GM23338 (cell line): ENCODE measurements at regions not wholly inside any gene's neighbourhood (a gene's known extent, or its start where the extent isn't known, plus 50 kb on each side); places are given as distances from the start of the nearest gene placed in this dataset.

Experiments used
- ATAC-seq: fragments of 200-7000 bp; cut with Tn5 transposase; 3 replicates; pipeline ENCODE4 v1.9.1; 2020
- DNase-seq: peaks from one replicate; pipeline ENCODE4 v3.0.0-alpha.2; 2015; ENCODE audit warnings: low spot score
- H2AFZ ChIP-seq: fragments of 200-600 bp; sonication (generic); 2 replicates; pipeline ENCODE4 v1.8.0; 2016; ENCODE audit warnings: antibody characterized with exemption, mild to moderate bottlenecking, moderate library complexity
- H3F3A ChIP-seq: fragments of 200-600 bp; sonication (generic); replicated peaks from 2 replicates; pipeline ENCODE4 v1.8.0; 2017; ENCODE audit warnings: antibody characterized with exemption, mixed run types, low read depth
- H3K27ac ChIP-seq: fragments of 200-600 bp; sonication (generic); 2 replicates; pipeline ENCODE4 v1.6.1; 2016; ENCODE audit warnings: low read depth
- H3K27me3 ChIP-seq: fragments of 200-600 bp; sonication (generic); 2 replicates; pipeline ENCODE4 v1.8.0; 2016; ENCODE audit warnings: mild to moderate bottlenecking, mixed run types, moderate library complexity; ENCODE audit not compliant: insufficient read depth
- H3K36me3 ChIP-seq: fragments of 200-600 bp; sonication (generic); 2 replicates; pipeline ENCODE4 v1.8.0; 2016; ENCODE audit warnings: mild to moderate bottlenecking; ENCODE audit not compliant: insufficient read depth
- H3K4me1 ChIP-seq: fragments of 200-600 bp; sonication (generic); 2 replicates; pipeline ENCODE4 v1.8.0; 2016; ENCODE audit warnings: mild to moderate bottlenecking, moderate library complexity; ENCODE audit not compliant: insufficient read depth
- H3K4me2 ChIP-seq: fragments of 200-600 bp; sonication (generic); 2 replicates; pipeline ENCODE4 v1.7.1; 2017; ENCODE audit warnings: mixed run types
- H3K4me3 ChIP-seq: fragments of 200-600 bp; sonication (generic); 2 replicates; pipeline ENCODE4 v1.6.1; 2016; ENCODE audit warnings: mixed run types
- H3K79me2 ChIP-seq: fragments of 200-600 bp; sonication (generic); replicated peaks from 2 replicates; pipeline ENCODE4 v1.8.0; 2017; ENCODE audit warnings: mild to moderate bottlenecking; ENCODE audit not compliant: insufficient read depth
- H3K9me2 ChIP-seq: fragments of 200-600 bp; sonication (generic); 2 replicates; pipeline ENCODE4 v1.8.0; 2017; ENCODE audit not compliant: insufficient read depth
- H4K20me1 ChIP-seq: fragments of 200-600 bp; sonication (generic); replicated peaks from 2 replicates; pipeline ENCODE4 v1.8.0; 2017; ENCODE audit warnings: mild to moderate bottlenecking; ENCODE audit not compliant: insufficient read depth
- H3K27ac Mint-ChIP-seq: 2 replicates; pipeline ENCODE4 v1.8.0; 2020; ENCODE audit warnings: inconsistent platforms, mild to moderate bottlenecking, moderate library complexity, mixed read lengths
- H3K27me3 Mint-ChIP-seq: 3 replicates; pipeline ENCODE4 v1.8.0; 2022; ENCODE audit warnings: low read depth, mild to moderate bottlenecking, moderate library complexity, mixed read lengths, inconsistent platforms; ENCODE audit not compliant: insufficient read depth, poor library complexity
- H3K36me3 Mint-ChIP-seq: 3 replicates; pipeline ENCODE4 v1.8.0; 2021; ENCODE audit warnings: low read depth, mild to moderate bottlenecking, inconsistent platforms, moderate library complexity, mixed read lengths
- H3K4me1 Mint-ChIP-seq: 3 replicates; pipeline ENCODE4 v1.8.0; 2020; ENCODE audit warnings: mild to moderate bottlenecking, inconsistent platforms, mixed read lengths
- H3K4me3 Mint-ChIP-seq: 3 replicates; pipeline ENCODE4 v1.8.0; 2021; ENCODE audit warnings: moderate library complexity, mild to moderate bottlenecking, inconsistent platforms, mixed read lengths
- H3K9me3 Mint-ChIP-seq: 3 replicates; pipeline ENCODE4 v1.8.0; 2020; ENCODE audit warnings: moderate library complexity, mild to moderate bottlenecking, inconsistent platforms, mixed read lengths
- ETS1 ChIP-seq: IDR thresholded peaks from 2 replicates; pipeline ENCODE4 v1.6.1; 2016; ENCODE audit warnings: antibody characterized with exemption
- EZH2phosphoT487 ChIP-seq: fragments of 200-600 bp; sonication (generic); IDR thresholded peaks from one replicate; pipeline ENCODE4 v1.8.1; 2018; ENCODE audit warnings: antibody characterized with exemption; ENCODE audit not compliant: unreplicated experiment
- POLR2AphosphoS5 ChIP-seq: IDR thresholded peaks from 2 replicates; pipeline ENCODE4 v1.6.1; 2016; ENCODE audit warnings: antibody characterized with exemption, low read depth
- REST ChIP-seq: IDR thresholded peaks from one replicate; pipeline ENCODE4 v1.6.1; 2018; ENCODE audit warnings: antibody characterized with exemption; ENCODE audit not compliant: unreplicated experiment
- TF ChIP-seq, protein P1 (sequence below): fragments of 250-450 bp; sonication (Bioruptor Pico); IDR thresholded peaks from 2 replicates; pipeline ENCODE4 v1.5.0; 2020; ENCODE audit warnings: mild to moderate bottlenecking, moderate library complexity
- TF ChIP-seq, protein P2 (sequence below), 2 experiments: fragments of 200-600 bp in 1 of 2; sonication (generic) in 1 of 2; conservative IDR thresholded peaks; 2 replicates each; pipeline versions ENCODE4 v1.5.1 to v1.6.1; 2016 to 2017; ENCODE audit warnings: antibody characterized with exemption in 2 of 2, low read depth in 2 of 2, mild to moderate bottlenecking in 2 of 2, moderate library complexity in 1 of 2

DNA sequence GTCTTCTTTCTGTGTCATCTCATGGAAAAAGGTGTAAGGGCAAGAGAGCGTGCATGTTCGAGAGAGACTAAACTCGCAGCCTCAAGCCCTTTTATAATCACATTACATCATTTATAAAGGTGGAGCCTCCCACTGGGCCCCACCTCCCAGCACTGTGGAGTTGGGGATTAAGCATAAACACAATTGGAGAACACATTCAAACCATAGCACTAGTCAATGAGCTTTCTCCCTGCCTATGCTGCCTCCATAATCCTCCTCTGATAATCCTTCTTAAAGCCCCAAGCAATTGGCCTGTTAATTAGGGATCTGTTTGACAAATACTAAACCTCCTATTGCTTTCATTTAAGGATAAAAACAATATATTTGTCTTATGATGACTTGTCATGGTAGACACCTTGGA lies 99.6 kb downstream of the NMUR2 start:
- Histone ChIP-seq H3K27me3 (no peaks in the 10 kb centered on the region), H3K9me2 (no peaks in the 10 kb centered on the region), H3K36me3 (no peaks in the 10 kb centered on the region), H4K20me1 (no peaks in the 10 kb centered on the region), H3K27ac (no peak overlapping the region), H3K4me2 (no peak overlapping the region), H2AFZ (no peak overlapping the region), H3K79me2 (no peaks in the 10 kb centered on the region), H3K4me1 (no peaks in the 10 kb centered on the region), H3F3A (no peaks in the 10 kb centered on the region), H3K4me3 (no peak overlapping the region)
- Mint-ChIP-seq H3K36me3 (no peaks in the 10 kb centered on the region), H3K4me1 (no peaks in the 10 kb centered on the region), H3K27me3 (peaks cover 3% of the 10 kb centered on the region), H3K4me3 (no peak overlapping the region), H3K27ac (no peak overlapping the region), H3K9me3 (no peaks in the 10 kb centered on the region)
- TF ChIP-seq EZH2phosphoT487 (no peak), POLR2AphosphoS5 (no peak)
- TF ChIP-seq, protein P1, sequence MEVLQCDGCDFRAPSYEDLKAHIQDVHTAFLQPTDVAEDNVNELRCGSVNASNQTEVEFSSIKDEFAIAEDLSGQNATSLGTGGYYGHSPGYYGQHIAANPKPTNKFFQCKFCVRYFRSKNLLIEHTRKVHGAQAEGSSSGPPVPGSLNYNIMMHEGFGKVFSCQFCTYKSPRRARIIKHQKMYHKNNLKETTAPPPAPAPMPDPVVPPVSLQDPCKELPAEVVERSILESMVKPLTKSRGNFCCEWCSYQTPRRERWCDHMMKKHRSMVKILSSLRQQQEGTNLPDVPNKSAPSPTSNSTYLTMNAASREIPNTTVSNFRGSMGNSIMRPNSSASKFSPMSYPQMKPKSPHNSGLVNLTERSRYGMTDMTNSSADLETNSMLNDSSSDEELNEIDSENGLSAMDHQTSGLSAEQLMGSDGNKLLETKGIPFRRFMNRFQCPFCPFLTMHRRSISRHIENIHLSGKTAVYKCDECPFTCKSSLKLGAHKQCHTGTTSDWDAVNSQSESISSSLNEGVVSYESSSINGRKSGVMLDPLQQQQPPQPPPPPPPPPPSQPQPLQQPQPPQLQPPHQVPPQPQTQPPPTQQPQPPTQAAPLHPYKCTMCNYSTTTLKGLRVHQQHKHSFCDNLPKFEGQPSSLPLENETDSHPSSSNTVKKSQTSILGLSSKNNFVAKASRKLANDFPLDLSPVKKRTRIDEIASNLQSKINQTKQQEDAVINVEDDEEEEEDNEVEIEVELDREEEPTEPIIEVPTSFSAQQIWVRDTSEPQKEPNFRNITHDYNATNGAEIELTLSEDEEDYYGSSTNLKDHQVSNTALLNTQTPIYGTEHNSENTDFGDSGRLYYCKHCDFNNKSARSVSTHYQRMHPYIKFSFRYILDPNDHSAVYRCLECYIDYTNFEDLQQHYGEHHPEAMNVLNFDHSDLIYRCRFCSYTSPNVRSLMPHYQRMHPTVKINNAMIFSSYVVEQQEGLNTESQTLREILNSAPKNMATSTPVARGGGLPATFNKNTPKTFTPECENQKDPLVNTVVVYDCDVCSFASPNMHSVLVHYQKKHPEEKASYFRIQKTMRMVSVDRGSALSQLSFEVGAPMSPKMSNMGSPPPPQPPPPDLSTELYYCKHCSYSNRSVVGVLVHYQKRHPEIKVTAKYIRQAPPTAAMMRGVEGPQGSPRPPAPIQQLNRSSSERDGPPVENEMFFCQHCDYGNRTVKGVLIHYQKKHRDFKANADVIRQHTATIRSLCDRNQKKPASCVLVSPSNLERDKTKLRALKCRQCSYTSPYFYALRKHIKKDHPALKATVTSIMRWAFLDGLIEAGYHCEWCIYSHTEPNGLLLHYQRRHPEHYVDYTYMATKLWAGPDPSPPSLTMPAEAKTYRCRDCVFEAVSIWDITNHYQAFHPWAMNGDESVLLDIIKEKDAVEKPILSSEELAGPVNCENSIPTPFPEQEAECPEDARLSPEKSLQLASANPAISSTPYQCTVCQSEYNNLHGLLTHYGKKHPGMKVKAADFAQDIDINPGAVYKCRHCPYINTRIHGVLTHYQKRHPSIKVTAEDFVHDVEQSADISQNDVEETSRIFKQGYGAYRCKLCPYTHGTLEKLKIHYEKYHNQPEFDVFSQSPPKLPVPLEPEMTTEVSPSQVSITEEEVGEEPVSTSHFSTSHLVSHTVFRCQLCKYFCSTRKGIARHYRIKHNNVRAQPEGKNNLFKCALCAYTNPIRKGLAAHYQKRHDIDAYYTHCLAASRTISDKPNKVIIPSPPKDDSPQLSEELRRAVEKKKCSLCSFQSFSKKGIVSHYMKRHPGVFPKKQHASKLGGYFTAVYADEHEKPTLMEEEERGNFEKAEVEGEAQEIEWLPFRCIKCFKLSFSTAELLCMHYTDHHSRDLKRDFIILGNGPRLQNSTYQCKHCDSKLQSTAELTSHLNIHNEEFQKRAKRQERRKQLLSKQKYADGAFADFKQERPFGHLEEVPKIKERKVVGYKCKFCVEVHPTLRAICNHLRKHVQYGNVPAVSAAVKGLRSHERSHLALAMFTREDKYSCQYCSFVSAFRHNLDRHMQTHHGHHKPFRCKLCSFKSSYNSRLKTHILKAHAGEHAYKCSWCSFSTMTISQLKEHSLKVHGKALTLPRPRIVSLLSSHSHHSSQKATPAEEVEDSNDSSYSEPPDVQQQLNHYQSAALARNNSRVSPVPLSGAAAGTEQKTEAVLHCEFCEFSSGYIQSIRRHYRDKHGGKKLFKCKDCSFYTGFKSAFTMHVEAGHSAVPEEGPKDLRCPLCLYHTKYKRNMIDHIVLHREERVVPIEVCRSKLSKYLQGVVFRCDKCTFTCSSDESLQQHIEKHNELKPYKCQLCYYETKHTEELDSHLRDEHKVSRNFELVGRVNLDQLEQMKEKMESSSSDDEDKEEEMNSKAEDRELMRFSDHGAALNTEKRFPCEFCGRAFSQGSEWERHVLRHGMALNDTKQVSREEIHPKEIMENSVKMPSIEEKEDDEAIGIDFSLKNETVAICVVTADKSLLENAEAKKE (CRISPR knock-in tag): no peak
- ATAC-seq (no peak), DNase-seq (no peak)

DNA sequence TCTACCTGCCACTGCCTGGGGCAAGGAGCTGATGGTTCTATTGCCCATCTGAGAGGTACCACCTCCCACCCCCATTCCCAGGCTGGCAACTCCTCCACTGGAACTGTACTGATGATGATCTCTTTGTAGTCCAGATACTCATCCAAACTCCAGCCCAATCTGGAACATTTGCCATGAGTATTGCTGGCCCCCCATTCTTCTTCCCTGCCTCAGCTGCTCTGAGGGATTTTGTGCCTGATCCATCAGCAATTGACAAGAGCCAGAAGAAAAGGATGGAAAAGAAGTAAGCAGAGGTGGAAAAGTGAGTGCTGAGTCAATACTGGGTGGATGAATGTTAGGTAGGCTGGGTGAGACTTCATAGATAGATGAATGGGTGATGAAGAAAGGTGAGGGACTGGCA lies 101.2 kb downstream of the NMUR2 start:
- Histone ChIP-seq H4K20me1 (no peaks in the 10 kb centered on the region), H3K27me3 (no peaks in the 10 kb centered on the region), H2AFZ (no peak overlapping the region), H3K79me2 (no peaks in the 10 kb centered on the region), H3K4me2 (no peak overlapping the region), H3K36me3 (no peaks in the 10 kb centered on the region), H3K4me3 (no peak overlapping the region), H3F3A (no peaks in the 10 kb centered on the region), H3K9me2 (no peaks in the 10 kb centered on the region), H3K27ac (no peak overlapping the region), H3K4me1 (no peaks in the 10 kb centered on the region)
- H3K36me3 Mint-ChIP-seq: no peaks in the 10 kb centered on the region
- ATAC-seq: no peak
- no peaks in the 10 kb centered on the region for H3K4me1 Mint-ChIP-seq
- no peak for TF ChIP-seq ETS1
- TF ChIP-seq, protein P2, sequence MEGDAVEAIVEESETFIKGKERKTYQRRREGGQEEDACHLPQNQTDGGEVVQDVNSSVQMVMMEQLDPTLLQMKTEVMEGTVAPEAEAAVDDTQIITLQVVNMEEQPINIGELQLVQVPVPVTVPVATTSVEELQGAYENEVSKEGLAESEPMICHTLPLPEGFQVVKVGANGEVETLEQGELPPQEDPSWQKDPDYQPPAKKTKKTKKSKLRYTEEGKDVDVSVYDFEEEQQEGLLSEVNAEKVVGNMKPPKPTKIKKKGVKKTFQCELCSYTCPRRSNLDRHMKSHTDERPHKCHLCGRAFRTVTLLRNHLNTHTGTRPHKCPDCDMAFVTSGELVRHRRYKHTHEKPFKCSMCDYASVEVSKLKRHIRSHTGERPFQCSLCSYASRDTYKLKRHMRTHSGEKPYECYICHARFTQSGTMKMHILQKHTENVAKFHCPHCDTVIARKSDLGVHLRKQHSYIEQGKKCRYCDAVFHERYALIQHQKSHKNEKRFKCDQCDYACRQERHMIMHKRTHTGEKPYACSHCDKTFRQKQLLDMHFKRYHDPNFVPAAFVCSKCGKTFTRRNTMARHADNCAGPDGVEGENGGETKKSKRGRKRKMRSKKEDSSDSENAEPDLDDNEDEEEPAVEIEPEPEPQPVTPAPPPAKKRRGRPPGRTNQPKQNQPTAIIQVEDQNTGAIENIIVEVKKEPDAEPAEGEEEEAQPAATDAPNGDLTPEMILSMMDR (conservative IDR thresholded peaks at IDR 0.05; ENCODE audit: low read depth in 2 of 2): no peak
- no peak for TF ChIP-seq REST
- no peak overlapping the region for H3K27ac Mint-ChIP-seq
- no peaks in the 10 kb centered on the region for H3K9me3 Mint-ChIP-seq
- H3K4me3 Mint-ChIP-seq: no peak overlapping the region
- peaks cover 3% of the 10 kb centered on the region for H3K27me3 Mint-ChIP-seq
- no peak for DNase-seq
